A673 (cell line): ENCODE measurements at regions not wholly inside any gene's neighbourhood (a gene's known extent, or its start where the extent isn't known, plus 50 kb on each side); places are given as distances from the start of the nearest gene placed in this dataset.

Experiments
- BruUV-seq: library from RNA; stranded (reverse); fragments of 400-500 nt; replicated peaks from 2 replicates; lab custom pipeline; 2021; lab: Mats Ljungman, UMichigan
- CTCF ChIA-PET: fragments of 300-600 bp; sonication (Branson Sonifier 250); formaldehyde crosslinking; loops from one replicate; lab custom pipeline; 2022; ENCODE audit warnings: antibody characterized with exemption; lab: Charles Lee
- POLR2A ChIA-PET: fragments of 300-600 bp; sonication (Branson Sonifier 250); formaldehyde crosslinking; loops from one replicate; lab custom pipeline; 2022; ENCODE audit warnings: antibody characterized with exemption; ENCODE audit not compliant: low non-redundant PET; lab: Charles Lee
- DNase-seq: peaks from one replicate; pipeline ENCODE4 v3.0.0-alpha.2; 2015; ENCODE audit warnings: low spot score
- H3K27ac ChIP-seq: fragments of 200-600 bp; sonication (generic); 2 replicates; pipeline ENCODE4 v1.5.1; 2016; ENCODE audit warnings: mixed run types, low read depth, mild to moderate bottlenecking, mixed read lengths, antibody characterized with exemption, low read length; ENCODE audit not compliant: poor library complexity, severe bottlenecking
- H3K27me3 ChIP-seq: fragments of 200-600 bp; sonication (generic); replicated peaks from 2 replicates; pipeline ENCODE4 v1.6.1; 2017; ENCODE audit warnings: mixed run types, low read depth, mild to moderate bottlenecking, mixed read lengths, antibody characterized with exemption, low read length; ENCODE audit not compliant: insufficient read depth, poor library complexity
- H3K36me3 ChIP-seq: fragments of 200-600 bp; sonication (generic); 2 replicates; pipeline ENCODE4 v1.6.1; 2016; ENCODE audit warnings: mixed run types, mild to moderate bottlenecking, mixed read lengths, antibody characterized with exemption, low read length; ENCODE audit not compliant: insufficient read depth, poor library complexity, severe bottlenecking
- H3K4me1 ChIP-seq: fragments of 200-600 bp; sonication (generic); 2 replicates; pipeline ENCODE4 v1.6.1; 2017; ENCODE audit warnings: mixed run types, mild to moderate bottlenecking, mixed read lengths, antibody characterized with exemption, low read length; ENCODE audit not compliant: insufficient read depth, poor library complexity, severe bottlenecking
- H3K4me3 ChIP-seq: fragments of 200-600 bp; sonication (generic); 2 replicates; pipeline ENCODE4 v1.5.1; 2016; ENCODE audit warnings: low read depth, mixed run types, mild to moderate bottlenecking, mixed read lengths, low read length; ENCODE audit not compliant: poor library complexity, severe bottlenecking
- H3K9me3 ChIP-seq: fragments of 200-600 bp; sonication (generic); 2 replicates; pipeline ENCODE4 v1.6.1; 2016; ENCODE audit warnings: mixed run types, low read depth, mild to moderate bottlenecking, mixed read lengths, antibody characterized with exemption, low read length; ENCODE audit not compliant: poor library complexity, severe bottlenecking
- CTCF ChIP-seq: fragments of 300-800, 200-600 bp; sonication (generic); conservative IDR thresholded peaks from 2 replicates; pipeline ENCODE4 v1.5.1; 2017; ENCODE audit warnings: low read depth, mild to moderate bottlenecking, antibody characterized with exemption, low read length, moderate library complexity, mixed read lengths
- EZH2 ChIP-seq: fragments of 200-600 bp; sonication (generic); IDR thresholded peaks from 2 replicates; pipeline ENCODE4 v1.6.1; 2017; ENCODE audit warnings: borderline replicate concordance, low read depth, mild to moderate bottlenecking, mixed read lengths, antibody characterized with exemption, low read length; ENCODE audit not compliant: poor library complexity, severe bottlenecking
- intact Hi-C: fragments of 100-400 bp; cut with micrococcal nuclease; formaldehyde crosslinking; loops from one replicate; pipeline ENCODE4 v1.10.0; 2022; ENCODE audit not compliant: unreplicated experiment

GRCh38 chr2:56018267-56018666 lies 94.7 kb upstream of the EFEMP1 start:
- ChIA-PET CTCF (no interaction called here), POLR2A (no interaction called here)
- intact Hi-C loops: no loop called here
- Histone ChIP-seq H3K4me1 (no peaks in the 10 kb centered on the region), H3K36me3 (no peaks in the 10 kb centered on the region), H3K27ac (no peak overlapping the region), H3K9me3 (no peaks in the 10 kb centered on the region), H3K4me3 (no peak overlapping the region), H3K27me3 (peaks cover 19% of the 10 kb centered on the region)
- no TSS peak for BruUV-seq
- no peak for TF ChIP-seq CTCF
- no peak for TF ChIP-seq EZH2
- no peak for DNase-seq

GRCh38 chr2:56021136-56021474 lies 97.5 kb upstream of the EFEMP1 start:
- Histone ChIP-seq H3K4me1 (no peaks in the 10 kb centered on the region), H3K9me3 (no peaks in the 10 kb centered on the region), H3K27ac (no peak overlapping the region), H3K36me3 (no peaks in the 10 kb centered on the region), H3K27me3 (peaks cover 24% of the 10 kb centered on the region), H3K4me3 (no peak overlapping the region)
- TF ChIP-seq EZH2 (no peak), CTCF (no peak)
- no peak for DNase-seq
- BruUV-seq: no TSS peak
- intact Hi-C loops: no loop called here
- ChIA-PET CTCF (interaction anchor here (0.6 kb wide), 1 partner anchor 249 kb away, joined by 3 read pairs; no protein-coding TSS in a partner anchor), POLR2A (no interaction called here)

- no peaks in the 10 kb centered on the region for H3K36me3 ChIP-seq
- no peak for TF ChIP-seq EZH2
- no peak for TF ChIP-seq CTCF
- intact Hi-C loops: no loop called here
- no peak overlapping the region for H3K4me3 ChIP-seq
- peaks cover 22% of the 10 kb centered on the region for H3K27me3 ChIP-seq
- H3K4me1 ChIP-seq: no peaks in the 10 kb centered on the region
- ChIA-PET POLR2A (no interaction called here), CTCF (interaction anchor here (0.6 kb wide), 1 partner anchor 250 kb away, joined by 3 read pairs; no protein-coding TSS in a partner anchor)
- no peak overlapping the region for H3K27ac ChIP-seq
- BruUV-seq: no TSS peak
- DNase-seq: no peak
- no peaks in the 10 kb centered on the region for H3K9me3 ChIP-seq
These were observed 98.0 kb upstream of the EFEMP1 start for GRCh38 chr2:56021579-56021978.
